Calu3 (cell line): ENCODE measurements at regions not wholly inside any gene's neighbourhood (a gene's known extent, or its start where the extent isn't known, plus 50 kb on each side); places are given as distances from the start of the nearest gene placed in this dataset.

ENCODE experiments used
- BruUV-seq: library from RNA; stranded (reverse); fragments of 400-500 nt; replicated peaks from 2 replicates; lab custom pipeline; 2021; lab: Mats Ljungman, UMichigan
- CTCF ChIA-PET: fragments of 300-600 bp; sonication (Branson Sonifier 250); formaldehyde crosslinking; loops from one replicate; lab custom pipeline; 2022; ENCODE audit warnings: antibody characterized with exemption; lab: Charles Lee
- DNase-seq: peaks from one replicate; pipeline ENCODE4 v3.0.0; 2022
- H3K27ac Mint-ChIP-seq: one replicate; pipeline ENCODE4 v1.8.0; 2022; ENCODE audit warnings: mixed read lengths; ENCODE audit not compliant: unreplicated experiment
- H3K27me3 Mint-ChIP-seq: one replicate; pipeline ENCODE4 v1.8.0; 2022; ENCODE audit warnings: mixed read lengths; ENCODE audit not compliant: unreplicated experiment
- H3K36me3 Mint-ChIP-seq: one replicate; pipeline ENCODE4 v1.8.0; 2022; ENCODE audit warnings: mild to moderate bottlenecking, moderate library complexity, mixed read lengths; ENCODE audit not compliant: insufficient read depth, unreplicated experiment
- H3K4me1 Mint-ChIP-seq: one replicate; pipeline ENCODE4 v1.8.0; 2022; ENCODE audit warnings: mild to moderate bottlenecking, low read depth, mixed read lengths; ENCODE audit not compliant: unreplicated experiment
- H3K4me3 Mint-ChIP-seq: one replicate; pipeline ENCODE4 v1.8.0; 2022; ENCODE audit warnings: mild to moderate bottlenecking, low read depth, moderate library complexity, mixed read lengths; ENCODE audit not compliant: unreplicated experiment
- H3K9me3 Mint-ChIP-seq: one replicate; pipeline ENCODE4 v1.8.0; 2022; ENCODE audit warnings: low read depth, mixed read lengths; ENCODE audit not compliant: unreplicated experiment
- CTCF ChIP-seq: fragments of 200-600 bp; IDR thresholded peaks from one replicate; pipeline ENCODE4 v1.8.0; 2022; ENCODE audit warnings: antibody characterized with exemption; ENCODE audit not compliant: unreplicated experiment
- intact Hi-C: fragments of 100-400 bp; cut with micrococcal nuclease; formaldehyde crosslinking; loops from one replicate; pipeline ENCODE4 v1.10.0; 2022; ENCODE audit not compliant: unreplicated experiment

- CTCF ChIA-PET, result no interaction called here
- BruUV-seq, result no TSS peak
- intact Hi-C loops, result no loop called here
- H3K27ac Mint-ChIP-seq, result no peak overlapping the region
- no peaks in the 10 kb centered on the region for H3K27me3 Mint-ChIP-seq
- H3K9me3 Mint-ChIP-seq, result peaks cover 17% of the 10 kb centered on the region
- no peak for DNase-seq
- H3K36me3 Mint-ChIP-seq, result no peaks in the 10 kb centered on the region
- no peak overlapping the region for H3K4me3 Mint-ChIP-seq
- H3K4me1 Mint-ChIP-seq, result no peaks in the 10 kb centered on the region
- TF ChIP-seq CTCF, result no peak
These were observed 366.2 kb upstream of the TSHZ3 start for GRCh38 chr19:31715249-31715945.

GRCh38 chr19:31716826-31717225, 367.6 kb upstream of the TSHZ3 start:
- intact Hi-C loops, result no loop called here
- no TSS peak for BruUV-seq
- DNase-seq, result no peak
- no peak for TF ChIP-seq CTCF
- Mint-ChIP-seq H3K27me3 (no peaks in the 10 kb centered on the region), H3K4me3 (no peak overlapping the region), H3K4me1 (no peaks in the 10 kb centered on the region), H3K36me3 (no peaks in the 10 kb centered on the region), H3K9me3 (peaks cover 10% of the 10 kb centered on the region), H3K27ac (no peak overlapping the region)
- CTCF ChIA-PET, result no interaction called here

- DNase-seq, result no peak
- intact Hi-C loops, result no loop called here
- Mint-ChIP-seq H3K4me1 (no peaks in the 10 kb centered on the region), H3K9me3 (peaks cover 7% of the 10 kb centered on the region), H3K27me3 (no peaks in the 10 kb centered on the region), H3K4me3 (no peak overlapping the region), H3K27ac (no peak overlapping the region), H3K36me3 (no peaks in the 10 kb centered on the region)
- CTCF ChIA-PET, result no interaction called here
- no peak for TF ChIP-seq CTCF
- no TSS peak for BruUV-seq
These were observed 368.2 kb upstream of the TSHZ3 start for GRCh38 chr19:31717269-31717923.

GRCh38 chr19:31718032-31718431, 368.8 kb upstream of the TSHZ3 start:
- no peak for DNase-seq

More at GRCh38 chr19:31718032-31718431, 368.8 kb upstream of the TSHZ3 start:
- Mint-ChIP-seq H3K4me3 (no peak overlapping the region), H3K27ac (no peak overlapping the region), H3K36me3 (no peaks in the 10 kb centered on the region), H3K4me1 (no peaks in the 10 kb centered on the region), H3K27me3 (no peaks in the 10 kb centered on the region), H3K9me3 (peaks cover 7% of the 10 kb centered on the region)
- CTCF ChIA-PET, result no interaction called here
- no peak for TF ChIP-seq CTCF
- intact Hi-C loops, result no loop called here
- BruUV-seq, result no TSS peak
